Activated B cell treated with CpG ODN at 0.5 μM for 24 hours (primary cell): ENCODE measurements at regions not wholly inside any gene's neighbourhood (a gene's known extent, or its start where the extent isn't known, plus 50 kb on each side); places are given as distances from the start of the nearest gene placed in this dataset.

Experiments
- ATAC-seq: fragments of 200-7000 bp; cut with Tn5 transposase; one replicate; pipeline ENCODE4 v1.10.0; 2021; ENCODE audit warnings: low read depth, mild to moderate bottlenecking, moderate library complexity
- CTCF ChIA-PET: fragments of 350-600 bp; sonication (Branson Sonifier 250); formaldehyde crosslinking; loops from one replicate; lab custom pipeline; 2021; ENCODE audit warnings: antibody characterized with exemption; lab: Charles Lee
- POLR2A ChIA-PET: fragments of 350-600 bp; sonication (Branson Sonifier 250); formaldehyde crosslinking; loops from one replicate; lab custom pipeline; 2021; ENCODE audit warnings: antibody characterized with exemption; lab: Charles Lee
- DNase-seq: peaks from one replicate; pipeline ENCODE4 v3.0.0; 2022
- H3K27ac Mint-ChIP-seq: one replicate; pipeline ENCODE4 v1.8.0; 2020; ENCODE audit warnings: mixed read lengths
- H3K27me3 Mint-ChIP-seq: one replicate; pipeline ENCODE4 v1.8.0; 2021; ENCODE audit warnings: mixed read lengths
- H3K36me3 Mint-ChIP-seq: one replicate; pipeline ENCODE4 v1.8.0; 2021; ENCODE audit warnings: low read depth, mixed read lengths
- H3K4me1 Mint-ChIP-seq: one replicate; pipeline ENCODE4 v1.8.0; 2021; ENCODE audit warnings: mixed read lengths
- H3K4me3 Mint-ChIP-seq: one replicate; pipeline ENCODE4 v1.8.0; 2020; ENCODE audit warnings: mild to moderate bottlenecking, mixed read lengths
- H3K9me3 Mint-ChIP-seq: one replicate; pipeline ENCODE4 v1.8.0; 2020; ENCODE audit warnings: mixed read lengths
- intact Hi-C: fragments of 100-400 bp; cut with micrococcal nuclease; formaldehyde crosslinking; loops from one replicate; pipeline ENCODE4 v1.15.1; 2024
- TF ChIP-seq, protein P1 (sequence below): fragments of 200-600 bp; IDR thresholded peaks from one replicate; pipeline ENCODE4 v1.8.0; 2022; ENCODE audit warnings: antibody characterized with exemption, mild to moderate bottlenecking

- ChIA-PET CTCF (no interaction called here), POLR2A (interaction anchor here (0.7 kb wide), 1 partner anchor 10 kb away, joined by 9 read pairs; no protein-coding TSS in a partner anchor)
- no peaks in the 10 kb centered on the region for H3K27me3 Mint-ChIP-seq
- no peak for ATAC-seq
- H3K36me3 Mint-ChIP-seq: no peaks in the 10 kb centered on the region
- no peak for DNase-seq
- no peaks in the 10 kb centered on the region for H3K4me1 Mint-ChIP-seq
- intact Hi-C loops: no loop called here
- H3K27ac Mint-ChIP-seq: no peak overlapping the region
- H3K9me3 Mint-ChIP-seq: no peaks in the 10 kb centered on the region
- no peak overlapping the region for H3K4me3 Mint-ChIP-seq
- TF ChIP-seq, protein P1, sequence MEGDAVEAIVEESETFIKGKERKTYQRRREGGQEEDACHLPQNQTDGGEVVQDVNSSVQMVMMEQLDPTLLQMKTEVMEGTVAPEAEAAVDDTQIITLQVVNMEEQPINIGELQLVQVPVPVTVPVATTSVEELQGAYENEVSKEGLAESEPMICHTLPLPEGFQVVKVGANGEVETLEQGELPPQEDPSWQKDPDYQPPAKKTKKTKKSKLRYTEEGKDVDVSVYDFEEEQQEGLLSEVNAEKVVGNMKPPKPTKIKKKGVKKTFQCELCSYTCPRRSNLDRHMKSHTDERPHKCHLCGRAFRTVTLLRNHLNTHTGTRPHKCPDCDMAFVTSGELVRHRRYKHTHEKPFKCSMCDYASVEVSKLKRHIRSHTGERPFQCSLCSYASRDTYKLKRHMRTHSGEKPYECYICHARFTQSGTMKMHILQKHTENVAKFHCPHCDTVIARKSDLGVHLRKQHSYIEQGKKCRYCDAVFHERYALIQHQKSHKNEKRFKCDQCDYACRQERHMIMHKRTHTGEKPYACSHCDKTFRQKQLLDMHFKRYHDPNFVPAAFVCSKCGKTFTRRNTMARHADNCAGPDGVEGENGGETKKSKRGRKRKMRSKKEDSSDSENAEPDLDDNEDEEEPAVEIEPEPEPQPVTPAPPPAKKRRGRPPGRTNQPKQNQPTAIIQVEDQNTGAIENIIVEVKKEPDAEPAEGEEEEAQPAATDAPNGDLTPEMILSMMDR: no peak
These were observed 184.5 kb upstream of the TMPRSS15 start for GRCh38 chr21:18588001-18588662.

- H3K27me3 Mint-ChIP-seq: no peaks in the 10 kb centered on the region
- H3K4me1 Mint-ChIP-seq: no peaks in the 10 kb centered on the region
- ChIA-PET CTCF (no interaction called here), POLR2A (no interaction called here)
- H3K4me3 Mint-ChIP-seq: no peak overlapping the region
- TF ChIP-seq, protein P1: no peak
- DNase-seq (no peak), ATAC-seq (no peak)
- intact Hi-C loops: no loop called here
- H3K36me3 Mint-ChIP-seq: no peaks in the 10 kb centered on the region
- no peaks in the 10 kb centered on the region for H3K9me3 Mint-ChIP-seq
- H3K27ac Mint-ChIP-seq: no peak overlapping the region
These were observed 197.6 kb upstream of the TMPRSS15 start for GRCh38 chr21:18601146-18601545.

DNA sequence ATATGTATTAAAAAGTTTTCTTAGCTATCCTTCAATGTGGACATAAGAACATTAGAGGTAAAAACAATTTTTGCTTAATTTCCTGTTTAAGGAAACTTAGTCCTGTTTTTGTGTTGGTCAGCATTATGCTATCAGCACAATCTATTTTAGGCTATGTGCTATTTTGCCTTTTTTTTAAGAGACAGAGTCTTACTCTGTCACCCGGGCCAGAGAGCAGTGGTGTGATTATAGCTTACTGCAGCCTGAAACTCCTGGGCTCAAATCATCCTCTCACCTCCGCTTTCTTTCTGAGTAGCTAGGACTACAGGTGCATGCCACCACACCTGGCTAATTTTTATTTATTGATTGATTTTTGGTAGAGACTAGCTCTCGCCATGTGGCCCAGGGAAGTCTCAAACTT lies 199.1 kb upstream of the TMPRSS15 start:
- Mint-ChIP-seq H3K36me3 (no peaks in the 10 kb centered on the region), H3K4me3 (no peak overlapping the region), H3K4me1 (no peaks in the 10 kb centered on the region), H3K27me3 (no peaks in the 10 kb centered on the region), H3K9me3 (no peaks in the 10 kb centered on the region), H3K27ac (no peak overlapping the region)
- DNase-seq (no peak), ATAC-seq (no peak)
- ChIA-PET POLR2A (no interaction called here), CTCF (no interaction called here)
- intact Hi-C loops: no loop called here
- TF ChIP-seq, protein P1: no peak

DNA sequence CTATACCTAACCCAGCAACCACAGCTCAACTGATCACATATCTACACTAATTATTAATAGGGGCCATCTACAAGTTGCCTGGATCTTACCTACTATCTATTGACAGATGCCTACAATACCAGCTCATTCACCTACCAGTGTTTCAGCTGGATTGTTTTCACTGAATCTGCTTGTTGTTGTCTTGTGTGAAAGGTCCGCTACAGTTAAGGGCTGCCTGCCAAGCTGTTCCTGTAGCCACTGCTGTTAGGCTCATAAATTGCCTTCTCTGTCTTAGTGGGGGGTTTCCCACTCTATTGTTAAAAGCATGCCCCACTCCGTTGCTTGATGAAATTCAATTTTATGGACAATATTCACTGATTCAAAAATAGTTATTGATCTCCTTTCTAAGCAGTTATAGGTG lies 199.7 kb upstream of the TMPRSS15 start:
- no peak for ATAC-seq
- TF ChIP-seq, protein P1: no peak
- Mint-ChIP-seq H3K27me3 (no peaks in the 10 kb centered on the region), H3K9me3 (no peaks in the 10 kb centered on the region), H3K4me3 (no peak overlapping the region), H3K27ac (no peak overlapping the region), H3K36me3 (no peaks in the 10 kb centered on the region), H3K4me1 (no peaks in the 10 kb centered on the region)
- intact Hi-C loops: no loop called here
- POLR2A ChIA-PET: no interaction called here
- no peak for DNase-seq
- CTCF ChIA-PET: no interaction called here

GRCh38 chr21:18603980-18604379 lies 200.4 kb upstream of the TMPRSS15 start:
- no peaks in the 10 kb centered on the region for H3K4me1 Mint-ChIP-seq
- CTCF ChIA-PET: no interaction called here
- no peak for ATAC-seq
- no peaks in the 10 kb centered on the region for H3K9me3 Mint-ChIP-seq
- no peak overlapping the region for H3K27ac Mint-ChIP-seq
- TF ChIP-seq, protein P1: no peak
- H3K4me3 Mint-ChIP-seq: no peak overlapping the region
- POLR2A ChIA-PET: no interaction called here
- no peaks in the 10 kb centered on the region for H3K36me3 Mint-ChIP-seq
- no peaks in the 10 kb centered on the region for H3K27me3 Mint-ChIP-seq
- intact Hi-C loops: no loop called here
- DNase-seq: no peak
